Thymus (tissue), 11 donors: ENCODE measurements at regions not wholly inside any gene's neighbourhood (a gene's known extent, or its start where the extent isn't known, plus 50 kb on each side); places are given as distances from the start of the nearest gene placed in this dataset.

Experiments
- DNase-seq, 9 donors: peaks; one replicate each; pipeline ENCODE4 v3.0.0-alpha.2; 2013; ENCODE audit warnings: low spot score in 9 of 9, low read depth in 6 of 9, missing footprints in 1 of 9
- H3K27ac ChIP-seq, 2 donors: one replicate each; pipeline ENCODE4 v1.5.1; 2013; ENCODE audit warnings: control low read depth in 1 of 2, low read depth in 1 of 2, low read length in 1 of 2, mild to moderate bottlenecking in 1 of 2, moderate library complexity in 1 of 2
- H3K27me3 ChIP-seq, 2 donors: one replicate each; pipeline ENCODE4 v1.5.1; 2013; ENCODE audit warnings: low read length in 1 of 2; ENCODE audit not compliant: control insufficient read depth in 2 of 2, insufficient read depth in 1 of 2
- H3K36me3 ChIP-seq, 2 donors: one replicate each; pipeline ENCODE4 v1.5.1; 2013; ENCODE audit warnings: low read length in 1 of 2, mild to moderate bottlenecking in 1 of 2, moderate library complexity in 1 of 2; ENCODE audit not compliant: control insufficient read depth in 2 of 2, insufficient read depth in 2 of 2
- H3K4me1 ChIP-seq, 2 donors: one replicate each; pipeline ENCODE4 v1.5.1; 2013; ENCODE audit warnings: low read length in 2 of 2; ENCODE audit not compliant: control insufficient read depth in 2 of 2, insufficient read depth in 2 of 2
- H3K4me3 ChIP-seq, 2 donors: one replicate each; pipeline ENCODE4 v1.5.1; 2013; ENCODE audit warnings: low read length in 2 of 2, control low read depth in 1 of 2, mild to moderate bottlenecking in 1 of 2
- H3K9me3 ChIP-seq, 2 donors: one replicate each; pipeline ENCODE4 v1.5.1; 2013; ENCODE audit warnings: low read length in 1 of 2, mild to moderate bottlenecking in 1 of 2; ENCODE audit not compliant: control insufficient read depth in 2 of 2, insufficient read depth in 1 of 2
- WGBS: extraction: QIAGEN DNeasy Blood & Tissue Kit; methylation state at CpG from one replicate; pipeline ENCODE4 v1.1.7; 2013; 5-methylcytosine and 5-hydroxymethylcytosine counted together
- donor health status: healthy.

- no peak overlapping the region for H3K27ac ChIP-seq
- peaks cover 0 to 20% of the 10 kb centered on the region in 2 donors for H3K27me3 ChIP-seq
- no peak for DNase-seq
- no peaks in the 10 kb centered on the region for H3K4me1 ChIP-seq
- H3K36me3 ChIP-seq = no peaks in the 10 kb centered on the region
- no peaks in the 10 kb centered on the region for H3K9me3 ChIP-seq
- no peak overlapping the region for H3K4me3 ChIP-seq
- WGBS = 51% methylated on average over 4 of the region's 4 CpGs
These were observed 188.5 kb upstream of the UBL3 start for GRCh38 chr13:30038884-30039283.

DNA sequence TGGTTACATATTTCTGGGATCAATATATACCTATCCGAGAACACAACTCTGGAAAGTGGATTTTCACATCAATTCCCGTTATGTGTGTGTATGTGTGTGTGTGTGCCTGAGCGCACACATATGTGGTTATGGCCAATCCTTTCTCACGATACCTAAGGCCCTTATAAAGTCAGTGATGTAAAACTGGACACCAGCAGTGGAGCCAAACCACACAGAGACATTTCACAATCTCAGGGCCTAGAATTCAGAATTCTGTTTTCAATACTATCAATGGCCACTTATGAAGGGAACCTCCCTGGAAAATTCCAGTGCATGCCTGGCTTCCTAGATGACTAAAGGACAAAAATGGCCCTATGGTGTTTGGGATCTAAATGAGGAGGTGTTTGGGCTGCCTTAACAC is 187.3 kb upstream of the UBL3 start:
- WGBS = 96% methylated on average over 4 of the region's 4 CpGs
- H3K9me3 ChIP-seq = no peaks in the 10 kb centered on the region
- no peak overlapping the region for H3K4me3 ChIP-seq
- no peak for DNase-seq
- H3K36me3 ChIP-seq = no peaks in the 10 kb centered on the region
- no peaks in the 10 kb centered on the region for H3K4me1 ChIP-seq
- peaks cover 0 to 20% of the 10 kb centered on the region in 2 donors for H3K27me3 ChIP-seq
- H3K27ac ChIP-seq = no peak overlapping the region

DNA sequence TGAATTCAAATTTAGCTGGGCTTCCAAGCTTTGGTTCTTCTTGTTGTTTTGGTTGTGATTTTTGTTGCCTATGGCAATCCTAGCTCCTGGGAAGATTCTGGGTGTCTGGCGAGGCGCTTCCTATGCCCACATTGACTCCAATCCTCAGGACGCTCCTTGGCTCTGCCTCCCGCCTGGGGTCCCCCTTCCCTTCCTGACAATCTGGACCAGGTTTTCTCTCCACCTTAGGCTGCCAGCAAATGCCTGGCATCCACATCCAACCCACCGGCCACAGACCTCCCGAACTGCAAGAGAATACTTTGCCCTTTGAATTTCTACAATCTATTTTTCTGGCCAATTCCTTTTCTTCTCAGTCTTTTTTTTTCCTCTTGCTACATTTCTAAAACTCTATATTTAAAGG is 186.9 kb upstream of the UBL3 start:
- Histone ChIP-seq H3K4me1 (no peaks in the 10 kb centered on the region), H3K27me3 (peaks cover 0 to 20% of the 10 kb centered on the region in 2 donors), H3K36me3 (no peaks in the 10 kb centered on the region), H3K4me3 (no peak overlapping the region), H3K27ac (no peak overlapping the region), H3K9me3 (no peaks in the 10 kb centered on the region)
- DNase-seq = no peak
- WGBS = 71% methylated on average over 6 of the region's 6 CpGs

DNA sequence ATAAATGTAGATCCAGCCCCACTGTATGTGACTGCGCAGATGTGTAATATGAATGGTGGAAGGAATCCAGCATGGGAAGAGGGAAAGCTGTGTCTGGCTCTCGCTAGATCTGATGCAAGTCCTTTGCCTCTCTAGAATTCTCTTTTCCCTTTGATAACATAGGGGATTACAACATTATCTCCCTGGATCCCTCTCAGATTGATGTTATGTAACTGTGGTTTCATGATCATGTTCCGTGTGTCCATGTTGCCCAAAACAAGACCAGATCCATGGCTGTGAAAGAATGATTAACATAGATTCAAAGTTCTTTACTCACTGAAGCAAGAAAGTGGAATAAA is 184.0 kb upstream of the UBL3 start:
- Histone ChIP-seq H3K36me3 (no peaks in the 10 kb centered on the region), H3K27me3 (peaks cover 0 to 15% of the 10 kb centered on the region in 2 donors), H3K4me1 (no peaks in the 10 kb centered on the region), H3K4me3 (no peak overlapping the region), H3K27ac (no peak overlapping the region), H3K9me3 (no peaks in the 10 kb centered on the region)
- whole genome bisulfite sequencing = 96% methylated on average over 3 of the region's 3 CpGs
- no peak for DNase-seq

GRCh38 chr13:30033681-30034457 is 183.5 kb upstream of the UBL3 start:
- WGBS = 92% methylated on average over 6 of the region's 6 CpGs
- no peak for DNase-seq
- no peak overlapping the region for H3K4me3 ChIP-seq
- H3K4me1 ChIP-seq = no peaks in the 10 kb centered on the region
- no peaks in the 10 kb centered on the region for H3K36me3 ChIP-seq
- H3K27me3 ChIP-seq = peaks cover 0 to 13% of the 10 kb centered on the region in 2 donors
- no peaks in the 10 kb centered on the region for H3K9me3 ChIP-seq
- no peak overlapping the region for H3K27ac ChIP-seq

GRCh38 chr13:30032263-30032662 is 181.8 kb upstream of the UBL3 start:
- H3K4me3 ChIP-seq = no peak overlapping the region
- DNase-seq = no peak
- no peaks in the 10 kb centered on the region for H3K4me1 ChIP-seq
- peaks cover 0 to 5% of the 10 kb centered on the region in 2 donors for H3K27me3 ChIP-seq
- 81% methylated on average over 4 of the region's 4 CpGs for WGBS
- no peaks in the 10 kb centered on the region for H3K36me3 ChIP-seq
- no peaks in the 10 kb centered on the region for H3K9me3 ChIP-seq
- H3K27ac ChIP-seq = no peak overlapping the region

- no peak overlapping the region for H3K27ac ChIP-seq
- 94% methylated on average over 5 of the region's 5 CpGs for WGBS
These were observed 181.1 kb upstream of the UBL3 start for GRCh38 chr13:30031488-30031887.

GRCh38 chr13:30030141-30030750 is 179.8 kb upstream of the UBL3 start:
- Histone ChIP-seq H3K36me3 (no peaks in the 10 kb centered on the region), H3K27me3 (no peaks in the 10 kb centered on the region), H3K4me1 (no peaks in the 10 kb centered on the region), H3K27ac (no peak overlapping the region), H3K9me3 (no peaks in the 10 kb centered on the region), H3K4me3 (no peak overlapping the region)
- DNase-seq = no peak
- WGBS = 82% methylated on average over 4 of the region's 4 CpGs

More at GRCh38 chr13:30031488-30031887, 181.1 kb upstream of the UBL3 start:
- Histone ChIP-seq H3K27me3 (peaks cover 0 to 2% of the 10 kb centered on the region in 2 donors), H3K9me3 (no peaks in the 10 kb centered on the region), H3K4me1 (no peaks in the 10 kb centered on the region), H3K36me3 (no peaks in the 10 kb centered on the region), H3K4me3 (no peak overlapping the region)
- no peak for DNase-seq

DNA sequence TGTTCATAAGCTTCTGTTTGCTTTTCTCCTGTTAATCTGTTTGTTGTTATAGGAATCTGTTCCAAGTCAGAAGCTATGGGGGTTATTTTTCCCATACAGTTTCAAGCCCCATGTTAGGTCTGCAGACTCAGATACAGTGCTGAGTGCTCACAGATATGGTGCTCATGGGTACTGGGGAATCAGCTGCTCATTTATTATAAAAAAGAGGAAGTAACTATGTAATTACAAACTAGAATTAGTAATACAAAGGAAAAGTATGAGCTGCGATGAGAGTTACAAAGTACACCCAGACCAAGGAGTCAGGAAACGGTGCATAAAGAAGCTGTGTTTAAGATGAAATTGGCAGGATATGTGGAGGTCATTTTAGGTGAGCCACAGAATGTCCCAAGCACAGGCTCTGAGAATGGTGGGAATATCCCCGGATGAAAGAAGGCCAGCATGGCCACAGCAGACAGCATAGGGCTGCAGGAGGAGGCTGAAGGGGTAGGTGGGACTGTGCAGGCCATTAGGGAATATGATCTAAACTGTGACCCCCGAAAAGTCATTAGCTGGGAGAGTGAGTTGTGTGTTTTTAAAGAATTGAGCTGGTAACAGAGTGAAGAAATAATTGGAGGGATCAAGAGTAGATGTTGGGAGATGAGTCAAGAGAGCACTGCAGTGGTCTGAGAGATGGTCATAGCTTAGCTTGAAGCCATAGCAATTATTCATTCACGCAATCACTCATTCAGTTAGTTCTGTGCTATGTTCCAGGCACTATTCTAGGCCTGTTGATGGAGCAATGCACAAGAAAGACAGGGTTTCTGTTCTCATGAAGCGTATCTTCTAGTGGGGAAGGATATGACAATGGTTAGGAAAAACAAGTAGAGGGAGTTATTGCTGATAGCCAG is 177.4 kb upstream of the UBL3 start:
- no peaks in the 10 kb centered on the region for H3K4me1 ChIP-seq

More for the DNA sequence above, 177.4 kb upstream of the UBL3 start:
- Histone ChIP-seq H3K4me3 (no peak overlapping the region), H3K27ac (no peak overlapping the region), H3K36me3 (no peaks in the 10 kb centered on the region), H3K27me3 (no peaks in the 10 kb centered on the region), H3K9me3 (no peaks in the 10 kb centered on the region)
- WGBS = 78% methylated on average over 6 of the region's 6 CpGs
- no peak for DNase-seq
